AG10803 (cell line): ENCODE measurements at regions not wholly inside any gene's neighbourhood (a gene's known extent, or its start where the extent isn't known, plus 50 kb on each side); places are given as distances from the start of the nearest gene placed in this dataset.

Experiments
- DNase-seq: peaks from one replicate; pipeline ENCODE4 v3.0.0; 2010; ENCODE audit warnings: low read depth
- H3K4me3 ChIP-seq: 2 replicates; pipeline ENCODE4 v1.5.1; 2011; ENCODE audit warnings: mild to moderate bottlenecking, low read length, control low read depth
- TF ChIP-seq, protein P1 (sequence below): conservative IDR thresholded peaks from 2 replicates; pipeline ENCODE4 v1.5.1; 2011; ENCODE audit warnings: mild to moderate bottlenecking, low read length, control low read depth, inconsistent platforms

- H3K4me3 ChIP-seq: no peak overlapping the region
- DNase-seq: no peak
- TF ChIP-seq, protein P1, sequence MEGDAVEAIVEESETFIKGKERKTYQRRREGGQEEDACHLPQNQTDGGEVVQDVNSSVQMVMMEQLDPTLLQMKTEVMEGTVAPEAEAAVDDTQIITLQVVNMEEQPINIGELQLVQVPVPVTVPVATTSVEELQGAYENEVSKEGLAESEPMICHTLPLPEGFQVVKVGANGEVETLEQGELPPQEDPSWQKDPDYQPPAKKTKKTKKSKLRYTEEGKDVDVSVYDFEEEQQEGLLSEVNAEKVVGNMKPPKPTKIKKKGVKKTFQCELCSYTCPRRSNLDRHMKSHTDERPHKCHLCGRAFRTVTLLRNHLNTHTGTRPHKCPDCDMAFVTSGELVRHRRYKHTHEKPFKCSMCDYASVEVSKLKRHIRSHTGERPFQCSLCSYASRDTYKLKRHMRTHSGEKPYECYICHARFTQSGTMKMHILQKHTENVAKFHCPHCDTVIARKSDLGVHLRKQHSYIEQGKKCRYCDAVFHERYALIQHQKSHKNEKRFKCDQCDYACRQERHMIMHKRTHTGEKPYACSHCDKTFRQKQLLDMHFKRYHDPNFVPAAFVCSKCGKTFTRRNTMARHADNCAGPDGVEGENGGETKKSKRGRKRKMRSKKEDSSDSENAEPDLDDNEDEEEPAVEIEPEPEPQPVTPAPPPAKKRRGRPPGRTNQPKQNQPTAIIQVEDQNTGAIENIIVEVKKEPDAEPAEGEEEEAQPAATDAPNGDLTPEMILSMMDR: no peak
Observed at GRCh38 chr6:33856031-33856590, 52.3 kb upstream of the MLN start.

- TF ChIP-seq, protein P1: no peak
- DNase-seq: peak; percentile 37
- H3K4me3 ChIP-seq: no peak overlapping the region
Observed at GRCh38 chr6:33854572-33855030, 50.8 kb upstream of the MLN start.

DNA sequence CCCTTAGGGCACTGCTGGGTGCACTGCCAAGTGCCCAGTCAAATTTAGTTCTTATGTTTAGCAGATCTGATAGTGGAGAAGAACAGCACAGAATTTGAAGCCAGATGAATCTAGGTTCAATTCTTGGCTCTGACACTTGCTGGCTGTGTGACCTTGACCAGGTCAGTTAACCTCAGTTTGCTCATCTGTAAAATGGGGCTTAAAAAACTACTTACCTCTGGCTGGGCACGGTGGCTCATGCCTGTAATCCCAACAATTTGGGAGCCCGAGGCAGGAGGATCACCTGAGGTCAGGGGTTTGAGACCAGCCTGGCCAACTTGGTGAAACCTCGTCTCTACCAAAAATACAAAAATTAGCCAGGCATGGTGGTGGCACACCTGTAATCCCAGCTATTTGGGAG, 49.9 kb upstream of the MLN start:
- no peak for DNase-seq
- H3K4me3 ChIP-seq: no peak overlapping the region
- TF ChIP-seq, protein P1: no peak
